ENCODE measurements at regions not wholly inside any gene's neighbourhood (a gene's known extent, or its start where the extent isn't known, plus 50 kb on each side); places are given as distances from the start of the nearest gene placed in this dataset.

DNA sequence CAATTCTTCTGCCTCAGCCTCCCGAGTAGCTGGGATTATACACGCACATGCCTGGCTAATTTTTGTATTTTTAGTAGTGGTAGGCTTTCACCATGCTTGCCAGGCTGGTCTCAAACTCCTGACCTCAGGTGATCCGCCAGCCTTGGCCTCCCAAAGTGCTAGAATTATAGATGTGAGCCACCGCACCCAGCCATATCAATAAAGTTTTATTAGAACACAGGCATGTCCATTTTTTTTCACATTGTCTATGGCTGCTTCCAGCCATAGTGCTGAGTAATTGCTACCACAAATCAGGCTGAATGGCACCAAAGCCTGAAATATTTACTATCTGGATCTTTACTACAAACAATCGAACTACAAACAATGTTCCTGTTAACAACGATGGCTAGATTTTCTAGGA lies 114.4 kb upstream of the IRX6 start:
- DNase-seq (ENCODE audit: extremely low read depth, low read depth) = no peak

GRCh38 chr16:55212791-55213190 lies 111.2 kb upstream of the IRX6 start:
- DNase-seq (ENCODE audit: extremely low read depth, low read depth) = no peak

DNA sequence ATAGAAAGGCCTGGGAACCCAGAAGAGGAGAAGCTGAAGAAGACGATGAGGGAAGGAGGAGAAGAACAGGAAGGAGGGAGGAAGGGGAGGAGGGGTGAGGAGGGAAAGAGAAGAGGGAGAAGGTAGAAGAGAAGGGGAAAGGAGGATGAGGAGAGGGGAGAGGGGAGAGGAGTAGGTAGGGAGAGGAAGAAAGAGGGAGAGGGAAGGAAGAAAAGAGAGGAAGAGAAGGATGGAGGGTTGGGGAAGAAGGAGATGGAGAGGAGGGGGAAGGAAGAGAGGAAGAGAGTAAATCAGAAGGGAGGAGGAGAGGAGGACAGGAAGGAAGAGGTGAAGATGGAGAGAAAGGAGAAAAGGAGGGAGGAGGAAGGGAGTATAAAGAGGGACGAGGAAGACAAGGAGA lies 109.6 kb upstream of the IRX6 start:
- DNase-seq (ENCODE audit: extremely low read depth, low read depth) = no peak

DNA sequence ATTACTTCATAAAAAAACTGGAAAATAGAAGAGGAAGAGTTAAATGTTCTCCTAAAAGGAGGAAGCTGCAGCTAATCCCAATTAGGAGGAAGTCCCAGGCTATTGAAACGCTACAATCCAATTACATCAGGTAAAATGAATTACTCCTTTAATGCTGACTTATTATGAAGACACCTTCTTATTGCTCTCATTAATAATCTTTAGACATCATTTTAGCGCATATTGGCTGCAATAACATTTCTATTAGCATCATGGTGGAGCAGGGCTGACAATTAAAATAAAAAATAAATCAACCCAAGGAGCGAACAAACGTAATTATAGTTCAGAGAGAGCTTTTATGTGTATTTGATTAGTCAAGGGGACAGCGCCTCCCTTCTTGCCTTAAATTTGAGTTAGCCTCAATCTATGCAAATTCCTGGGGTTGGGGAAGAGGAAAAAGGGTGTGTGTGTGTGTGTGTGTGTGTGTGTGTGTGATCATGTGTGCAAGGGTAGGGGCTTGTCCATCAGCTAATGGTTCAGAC lies 109.0 kb upstream of the IRX6 start:
- DNase-seq (ENCODE audit: extremely low read depth, low read depth) = no peak

GRCh38 chr16:55217392-55217791 lies 106.6 kb upstream of the IRX6 start:
- DNase-seq (ENCODE audit: extremely low read depth, low read depth) = no peak

GRCh38 chr16:55221836-55222235 lies 102.2 kb upstream of the IRX6 start:
- DNase-seq (ENCODE audit: extremely low read depth, low read depth) = no peak

DNA sequence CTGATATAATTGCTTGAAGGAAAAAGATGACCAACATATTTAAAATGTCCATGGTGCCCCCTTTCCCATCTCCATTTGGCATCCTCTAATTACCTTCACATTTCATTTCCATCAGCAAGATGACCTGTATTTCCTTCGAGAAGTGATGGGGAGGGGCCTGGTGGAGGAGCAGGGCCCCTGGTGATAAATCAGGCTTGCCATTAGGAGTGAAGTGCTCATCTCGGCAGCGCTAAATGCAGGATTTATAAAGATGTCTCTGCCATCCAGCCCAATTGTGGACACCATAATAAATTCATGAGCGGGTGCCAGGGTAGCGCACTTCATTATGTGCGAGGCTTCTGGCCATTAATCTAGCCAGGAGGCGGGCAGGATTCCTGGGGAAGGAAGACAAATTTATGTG lies 101.5 kb upstream of the IRX6 start:
- no peak for DNase-seq (ENCODE audit: extremely low read depth, low read depth)

GRCh38 chr16:55225972-55226542 lies 97.9 kb upstream of the IRX6 start:
- DNase-seq (ENCODE audit: extremely low read depth, low read depth) = no peak

DNA sequence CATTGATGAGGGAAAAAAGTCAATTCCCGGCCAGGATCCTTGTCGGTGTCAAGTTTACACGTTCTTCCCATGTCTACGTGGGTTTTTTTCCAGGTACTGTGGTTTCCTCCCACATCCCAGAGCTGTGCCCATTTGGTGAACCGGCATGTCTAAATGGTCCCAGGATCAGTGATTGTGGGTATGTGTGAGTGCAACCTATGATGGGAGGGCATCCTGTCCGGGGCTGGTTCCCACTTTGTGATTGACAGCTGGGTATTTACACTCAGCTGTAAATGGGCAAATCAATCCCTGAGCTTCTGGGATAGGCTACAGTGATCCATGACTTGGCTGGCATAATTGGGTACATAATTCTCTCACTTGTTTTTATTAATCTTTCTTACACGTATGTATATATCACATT lies 91.2 kb upstream of the IRX6 start:
- no peak for DNase-seq (ENCODE audit: extremely low read depth, low read depth)

- no peak for DNase-seq (ENCODE audit: extremely low read depth, low read depth)
Measured at GRCh38 chr16:55233464-55233863, 90.5 kb upstream of the IRX6 start.

GRCh38 chr16:55236655-55237054 lies 87.3 kb upstream of the IRX6 start:
- no peak for DNase-seq (ENCODE audit: extremely low read depth, low read depth)

- DNase-seq (ENCODE audit: extremely low read depth, low read depth) = no peak
Measured at GRCh38 chr16:55239723-55240122, 84.3 kb upstream of the IRX6 start.

GRCh38 chr16:55240888-55241287 lies 83.1 kb upstream of the IRX6 start:
- no peak for DNase-seq (ENCODE audit: extremely low read depth, low read depth)

DNA sequence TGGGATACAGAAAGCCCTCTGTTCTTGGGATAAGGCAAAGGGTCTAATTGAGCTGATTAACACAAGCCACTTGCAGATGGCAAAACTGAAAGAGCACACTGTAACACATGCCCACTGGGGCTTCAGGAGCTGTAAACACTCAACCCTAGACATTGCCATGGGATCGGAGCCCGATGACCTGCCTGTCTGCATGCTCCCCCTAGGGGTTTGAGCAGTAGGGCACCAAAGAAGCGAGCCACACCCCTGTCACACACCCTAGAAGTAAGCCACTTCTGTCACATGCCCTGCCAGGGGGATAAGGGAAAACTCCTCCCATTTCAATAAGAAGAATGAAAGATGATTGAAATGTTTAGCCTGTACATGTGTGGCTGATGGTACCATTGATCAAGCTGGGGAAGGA lies 81.3 kb upstream of the IRX6 start:
- DNase-seq (ENCODE audit: extremely low read depth, low read depth) = no peak

GRCh38 chr16:55248058-55248457 lies 75.9 kb upstream of the IRX6 start:
- no peak for DNase-seq (ENCODE audit: extremely low read depth, low read depth)

DNA sequence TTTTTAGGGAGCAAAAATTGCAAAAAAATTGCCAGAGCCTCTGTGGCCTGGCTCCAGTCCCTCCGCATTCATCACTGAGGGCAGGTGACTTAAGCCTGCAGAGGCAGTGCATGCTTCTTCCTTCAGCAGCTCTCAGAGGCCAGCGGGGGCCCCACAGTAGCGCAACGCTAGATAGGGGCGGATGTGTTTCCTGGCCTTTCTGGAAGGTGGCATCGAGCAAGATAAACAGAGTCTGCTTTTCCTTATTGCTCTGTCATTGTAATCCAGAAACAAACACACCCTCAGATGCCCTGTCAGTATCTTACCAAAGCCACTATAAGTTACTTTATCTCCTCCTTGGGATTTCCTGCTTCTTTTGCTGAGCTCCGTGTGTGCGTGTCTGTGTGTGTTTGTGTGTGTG lies 75.5 kb upstream of the IRX6 start:
- DNase-seq (ENCODE audit: extremely low read depth, low read depth) = no peak

DNA sequence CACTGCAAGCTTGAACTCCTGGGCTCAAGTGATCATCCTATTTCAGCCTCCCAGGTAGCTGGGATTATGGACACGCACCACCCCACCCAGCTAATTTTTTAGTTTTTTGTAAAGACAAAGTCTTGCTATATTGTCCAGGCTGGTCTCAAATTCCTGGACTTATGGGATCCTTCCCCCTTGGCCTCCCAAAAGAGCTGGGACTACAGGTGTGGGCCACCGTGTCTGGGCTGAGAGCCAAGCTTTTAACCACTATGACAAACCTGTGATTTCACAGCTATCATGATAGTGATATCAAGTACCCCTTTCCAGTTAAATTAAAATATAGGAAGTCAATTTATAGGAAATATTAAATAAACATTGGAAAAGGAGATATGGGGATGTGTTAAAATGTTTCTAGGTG lies 74.6 kb upstream of the IRX6 start:
- DNase-seq (ENCODE audit: extremely low read depth, low read depth) = no peak

GRCh38 chr16:55249936-55250335 lies 74.1 kb upstream of the IRX6 start:
- DNase-seq (ENCODE audit: extremely low read depth, low read depth) = no peak

- DNase-seq (ENCODE audit: extremely low read depth, low read depth) = no peak
Measured at GRCh38 chr16:55250701-55251100, 73.3 kb upstream of the IRX6 start.

DNA sequence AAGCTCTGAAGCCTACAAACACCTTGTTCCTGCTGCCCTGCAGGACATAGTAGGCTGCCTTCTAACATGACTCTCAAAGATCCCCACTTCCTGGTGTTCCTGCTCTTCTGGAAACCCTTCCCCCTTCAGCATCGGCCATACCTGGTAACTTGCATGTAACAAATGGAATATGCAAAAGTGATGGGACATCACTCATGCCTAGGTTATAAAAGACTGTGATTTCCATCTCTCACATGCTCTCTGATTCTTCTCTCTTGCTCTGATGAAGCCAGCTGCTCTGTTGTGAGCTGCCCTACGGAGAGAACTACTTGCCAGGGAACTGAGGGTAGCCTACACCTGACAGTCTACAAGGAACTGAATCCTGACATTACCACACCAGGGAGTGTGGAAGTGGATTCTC lies 72.9 kb upstream of the IRX6 start:
- DNase-seq (ENCODE audit: extremely low read depth, low read depth) = no peak

DNA sequence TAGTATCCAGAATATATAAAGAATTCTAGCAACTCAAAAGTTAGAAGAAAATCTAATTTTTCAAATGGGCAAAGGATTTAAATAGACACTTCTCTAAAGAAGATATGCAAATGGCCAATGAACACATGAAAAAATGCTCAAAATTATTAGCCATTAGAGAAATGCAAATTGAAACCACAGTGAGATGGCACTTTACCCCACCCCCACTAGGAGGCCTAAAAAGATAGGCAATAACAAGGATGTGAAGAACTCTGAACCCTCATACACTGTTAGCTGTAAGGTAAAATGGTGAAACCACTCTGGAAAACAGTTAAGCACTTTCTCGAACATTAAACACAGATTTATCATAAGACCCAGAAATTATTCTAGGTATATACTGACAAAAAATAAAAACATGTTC lies 71.4 kb upstream of the IRX6 start:
- no peak for DNase-seq (ENCODE audit: extremely low read depth, low read depth)

GRCh38 chr16:55253987-55254386 lies 70.0 kb upstream of the IRX6 start:
- no peak for DNase-seq (ENCODE audit: extremely low read depth, low read depth)

DNA sequence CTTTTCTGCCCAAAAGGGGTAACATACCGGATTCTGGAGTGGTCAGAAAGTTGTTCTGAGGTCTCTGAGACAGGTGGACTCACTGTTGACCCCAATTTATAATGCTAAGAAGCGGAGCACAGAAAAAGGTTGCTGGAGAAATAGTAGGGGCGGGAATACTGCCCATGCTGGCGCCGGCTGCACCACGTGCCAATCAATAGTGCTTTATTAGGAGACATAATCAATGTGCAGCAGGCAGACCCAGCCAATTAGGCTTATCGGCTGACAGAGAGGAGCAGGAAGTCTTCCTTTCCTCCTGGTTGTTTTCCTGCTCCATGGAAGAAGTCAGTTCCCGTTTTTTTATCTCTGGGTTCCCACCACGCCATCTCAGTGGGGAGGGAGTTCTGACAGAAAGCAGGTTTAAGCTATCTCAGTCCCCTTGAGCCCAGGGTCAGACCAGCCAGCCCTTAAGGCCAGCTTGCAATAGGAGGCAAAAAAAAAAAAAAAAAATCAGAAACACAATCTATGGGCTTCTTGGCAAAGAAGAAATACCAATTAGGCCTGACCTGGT lies 68.2 kb upstream of the IRX6 start:
- DNase-seq (ENCODE audit: extremely low read depth, low read depth) = no peak

All from NCI-H460 (cell line).